Activated CD8-positive, alpha-beta T cell treated with anti-CD3 and anti-CD28 coated beads for 36 hours (primary cell): ENCODE measurements at regions not wholly inside any gene's neighbourhood (a gene's known extent, or its start where the extent isn't known, plus 50 kb on each side); places are given as distances from the start of the nearest gene placed in this dataset.
"Not testable (repeated sequence)": the region's sequence is repeated elsewhere in the genome, so short reads cannot be mapped to it uniquely, and the experiment has no call there.

Experiments used
- ATAC-seq: fragments of 200-7000 bp; cut with Tn5 transposase; one replicate; pipeline ENCODE4 v1.10.0; 2021; ENCODE audit warnings: mild to moderate bottlenecking, moderate library complexity
- CTCF ChIA-PET: fragments of 350-600 bp; sonication (Branson Sonifier 250); formaldehyde crosslinking; loops from one replicate; lab custom pipeline; 2021; ENCODE audit warnings: antibody characterized with exemption; lab: Charles Lee
- POLR2A ChIA-PET: fragments of 350-600 bp; sonication (Branson Sonifier 250); formaldehyde crosslinking; loops from one replicate; lab custom pipeline; 2021; ENCODE audit warnings: antibody characterized with exemption; lab: Charles Lee
- DNase-seq: peaks from one replicate; pipeline ENCODE4 v3.0.0-alpha.2; 2020
- H3K27ac Mint-ChIP-seq: one replicate; pipeline ENCODE4 v1.8.0; 2021; ENCODE audit warnings: mild to moderate bottlenecking, mixed read lengths
- H3K27me3 Mint-ChIP-seq: one replicate; pipeline ENCODE4 v1.8.0; 2021; ENCODE audit warnings: mixed read lengths
- H3K36me3 Mint-ChIP-seq: one replicate; pipeline ENCODE4 v1.8.0; 2021; ENCODE audit warnings: low read depth, mixed read lengths
- H3K4me1 Mint-ChIP-seq: one replicate; pipeline ENCODE4 v1.8.0; 2021; ENCODE audit warnings: low read depth, mixed read lengths
- H3K4me3 Mint-ChIP-seq: one replicate; pipeline ENCODE4 v1.8.0; 2021; ENCODE audit warnings: mild to moderate bottlenecking, moderate library complexity, mixed read lengths
- H3K9me3 Mint-ChIP-seq: one replicate; pipeline ENCODE4 v1.8.0; 2021; ENCODE audit warnings: mixed read lengths
- intact Hi-C: fragments of 100-400 bp; cut with micrococcal nuclease; formaldehyde crosslinking; loops from one replicate; pipeline ENCODE4 v1.10.0; 2022
- TF ChIP-seq, protein P1 (sequence below): fragments of 200-600 bp; IDR thresholded peaks from one replicate; pipeline ENCODE4 v1.8.0; 2022; ENCODE audit warnings: antibody characterized with exemption, mild to moderate bottlenecking

DNA sequence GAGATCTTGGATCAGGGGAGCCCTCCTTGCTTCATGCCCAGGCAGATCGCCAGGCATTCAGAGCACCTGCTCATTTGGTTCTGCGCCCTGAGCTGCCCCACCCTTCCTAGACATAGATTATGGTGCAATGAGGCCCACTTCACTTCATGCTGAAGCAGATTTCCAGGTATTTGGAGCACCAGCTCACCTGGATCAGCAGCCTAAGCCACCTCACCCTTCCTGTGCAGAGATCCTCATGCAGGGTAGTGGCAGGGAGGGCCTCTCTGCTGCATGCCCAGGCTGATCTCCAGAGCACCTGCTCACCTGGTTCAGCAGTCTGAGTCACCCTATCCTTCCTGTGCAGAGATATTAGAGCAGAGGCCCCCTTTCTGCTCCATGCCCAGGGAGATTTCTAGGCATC, 1966.1 kb downstream of the PCDH9 start:
- ChIA-PET CTCF (no interaction called here), POLR2A (no interaction called here)
- H3K4me1 Mint-ChIP-seq: no peaks in the 10 kb centered on the region
- TF ChIP-seq, protein P1, sequence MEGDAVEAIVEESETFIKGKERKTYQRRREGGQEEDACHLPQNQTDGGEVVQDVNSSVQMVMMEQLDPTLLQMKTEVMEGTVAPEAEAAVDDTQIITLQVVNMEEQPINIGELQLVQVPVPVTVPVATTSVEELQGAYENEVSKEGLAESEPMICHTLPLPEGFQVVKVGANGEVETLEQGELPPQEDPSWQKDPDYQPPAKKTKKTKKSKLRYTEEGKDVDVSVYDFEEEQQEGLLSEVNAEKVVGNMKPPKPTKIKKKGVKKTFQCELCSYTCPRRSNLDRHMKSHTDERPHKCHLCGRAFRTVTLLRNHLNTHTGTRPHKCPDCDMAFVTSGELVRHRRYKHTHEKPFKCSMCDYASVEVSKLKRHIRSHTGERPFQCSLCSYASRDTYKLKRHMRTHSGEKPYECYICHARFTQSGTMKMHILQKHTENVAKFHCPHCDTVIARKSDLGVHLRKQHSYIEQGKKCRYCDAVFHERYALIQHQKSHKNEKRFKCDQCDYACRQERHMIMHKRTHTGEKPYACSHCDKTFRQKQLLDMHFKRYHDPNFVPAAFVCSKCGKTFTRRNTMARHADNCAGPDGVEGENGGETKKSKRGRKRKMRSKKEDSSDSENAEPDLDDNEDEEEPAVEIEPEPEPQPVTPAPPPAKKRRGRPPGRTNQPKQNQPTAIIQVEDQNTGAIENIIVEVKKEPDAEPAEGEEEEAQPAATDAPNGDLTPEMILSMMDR: no peak
- H3K4me3 Mint-ChIP-seq: no peak overlapping the region
- no peaks in the 10 kb centered on the region for H3K27me3 Mint-ChIP-seq
- H3K27ac Mint-ChIP-seq: no peak overlapping the region
- no peaks in the 10 kb centered on the region for H3K36me3 Mint-ChIP-seq
- peaks cover 4% of the 10 kb centered on the region for H3K9me3 Mint-ChIP-seq
- intact Hi-C loops: no loop called here
- DNase-seq (no peak), ATAC-seq (no peak)

DNA sequence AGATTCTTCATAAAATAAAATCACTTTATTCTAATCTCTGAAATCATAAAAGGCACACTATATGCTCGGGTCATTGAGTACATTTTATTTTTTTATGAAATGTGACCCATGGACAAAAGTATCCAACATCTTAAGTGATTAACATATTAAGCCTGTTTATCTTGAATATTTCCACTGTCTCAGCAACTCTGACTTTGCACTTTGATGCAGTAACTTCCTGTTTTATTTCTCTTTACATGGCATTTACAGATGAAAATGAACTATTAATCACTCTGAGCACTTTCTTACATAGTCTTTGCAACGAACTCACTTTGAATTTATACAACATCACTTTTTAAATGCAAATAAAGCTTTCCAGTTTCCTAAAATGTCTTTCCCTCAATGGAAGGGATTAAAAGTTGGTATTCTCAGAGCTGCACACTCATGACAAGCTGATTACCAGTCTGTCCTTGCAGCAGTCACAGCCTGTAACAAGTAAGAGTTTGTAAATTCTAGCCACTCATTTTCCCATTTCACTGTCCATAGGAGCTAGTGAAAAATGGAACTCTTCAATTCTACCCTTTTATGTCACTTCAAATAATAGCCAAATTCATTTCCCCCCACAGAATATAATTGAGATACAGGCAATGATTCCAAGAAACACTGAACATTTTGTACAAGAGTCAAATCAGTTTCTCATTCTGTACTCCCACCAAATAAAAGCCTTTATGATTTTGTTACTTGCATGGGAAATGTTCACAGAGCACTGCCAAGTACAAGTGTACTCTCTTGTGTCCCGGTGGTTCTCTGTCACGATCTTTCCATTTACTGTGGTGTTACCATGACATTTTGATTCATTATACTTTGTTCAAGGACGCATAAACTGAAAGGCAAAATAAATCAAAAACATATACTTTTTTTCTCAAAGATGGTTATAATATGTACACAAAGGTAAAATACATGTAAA, 1968.9 kb downstream of the PCDH9 start:
- DNase-seq (no peak), ATAC-seq (no peak)
- Mint-ChIP-seq H3K4me3 (no peak overlapping the region), H3K9me3 (no peaks in the 10 kb centered on the region), H3K36me3 (no peaks in the 10 kb centered on the region), H3K27me3 (no peaks in the 10 kb centered on the region), H3K4me1 (no peaks in the 10 kb centered on the region), H3K27ac (no peak overlapping the region)
- TF ChIP-seq, protein P1: no peak
- POLR2A ChIA-PET: no interaction called here
- intact Hi-C loops: no loop called here
- CTCF ChIA-PET: no interaction called here

DNA sequence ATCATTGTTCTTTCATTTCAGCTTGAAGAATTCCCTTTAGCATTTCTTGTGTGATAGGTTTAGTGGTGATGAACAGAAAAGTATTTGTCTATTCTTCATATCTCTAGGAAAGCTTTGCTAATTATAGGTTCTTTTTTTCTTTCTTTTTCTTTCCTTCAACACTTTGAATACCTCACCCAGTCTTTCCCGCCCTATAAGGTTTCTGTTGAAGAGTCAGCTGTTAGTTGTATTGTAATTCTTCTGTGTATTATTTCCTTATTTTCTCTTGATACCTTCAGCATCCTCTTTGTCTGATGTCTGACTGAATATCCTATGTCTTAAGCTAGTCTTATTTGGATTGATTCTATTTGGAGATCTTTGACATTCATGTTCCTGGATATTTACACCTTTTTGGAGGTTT, 1989.4 kb downstream of the PCDH9 start:
- intact Hi-C loops: no loop called here
- H3K9me3 Mint-ChIP-seq: peaks cover 14% of the 10 kb centered on the region
- DNase-seq (no peak), ATAC-seq (no peak)
- H3K27me3 Mint-ChIP-seq: no peaks in the 10 kb centered on the region
- no peaks in the 10 kb centered on the region for H3K36me3 Mint-ChIP-seq
- no peak overlapping the region for H3K4me3 Mint-ChIP-seq
- ChIA-PET POLR2A (no interaction called here), CTCF (no interaction called here)
- H3K4me1 Mint-ChIP-seq: no peaks in the 10 kb centered on the region
- TF ChIP-seq, protein P1: no peak
- H3K27ac Mint-ChIP-seq: no peak overlapping the region

DNA sequence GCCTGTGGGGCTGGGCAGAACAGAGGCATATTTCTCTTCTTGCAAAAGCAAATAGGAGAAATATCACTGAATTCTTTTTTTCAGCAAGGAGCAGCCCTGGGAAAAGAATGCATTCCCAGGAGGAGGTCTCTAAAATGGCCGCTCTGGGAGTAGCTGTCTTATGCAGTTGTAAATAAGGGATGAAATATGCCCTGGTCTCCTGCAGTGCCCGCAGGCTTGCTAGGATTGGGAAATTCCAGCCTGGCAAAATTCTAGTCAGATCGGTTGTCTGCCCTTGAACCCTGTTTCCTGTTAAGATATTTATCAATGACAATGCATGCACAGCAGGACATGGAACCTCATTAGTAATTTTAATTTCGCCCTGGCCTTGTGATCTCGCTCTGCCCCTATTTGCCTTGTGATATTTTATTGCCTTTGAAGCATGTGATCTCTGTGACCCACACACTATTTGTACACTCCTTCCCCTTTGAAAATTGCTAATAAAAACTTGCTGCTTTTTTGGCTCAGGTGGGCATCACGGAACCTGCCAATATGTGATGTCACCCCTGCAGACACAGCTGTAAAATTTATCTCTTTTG, 1993.2 kb downstream of the PCDH9 start:
- ChIA-PET CTCF (no interaction called here), POLR2A (no interaction called here)
- Mint-ChIP-seq H3K4me3 (no peak overlapping the region), H3K27me3 (no peaks in the 10 kb centered on the region), H3K36me3 (no peaks in the 10 kb centered on the region), H3K4me1 (no peaks in the 10 kb centered on the region), H3K27ac (no peak overlapping the region), H3K9me3 (peaks cover 16% of the 10 kb centered on the region)
- TF ChIP-seq, protein P1: no peak
- ATAC-seq (no peak), DNase-seq (no peak)
- intact Hi-C loops: no loop called here

DNA sequence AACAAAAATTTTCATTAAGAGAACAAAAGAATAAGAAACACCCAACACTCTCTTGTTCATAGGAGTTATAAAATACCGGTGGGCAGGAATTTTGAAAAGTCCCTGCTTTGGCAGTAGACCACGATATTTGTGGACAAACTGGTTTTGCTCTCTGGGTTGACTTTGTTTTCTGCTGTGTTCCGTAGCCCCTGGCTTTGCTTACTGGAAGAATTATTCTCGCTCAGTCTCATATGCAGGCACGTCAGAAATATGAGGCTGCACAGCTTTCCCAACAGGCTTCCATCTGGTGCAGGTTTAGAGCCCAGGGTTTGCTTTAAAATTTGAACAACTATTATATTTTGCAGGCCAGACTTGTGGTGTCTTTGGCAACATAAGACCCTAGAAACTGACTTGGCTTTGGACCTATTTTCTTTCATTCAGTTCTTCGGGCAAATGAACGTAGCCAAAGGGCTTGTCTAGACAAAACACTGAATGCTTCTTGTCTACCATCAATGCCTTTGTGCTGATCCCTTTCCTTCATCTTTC, 2012.6 kb downstream of the PCDH9 start:
- TF ChIP-seq, protein P1: no peak
- ATAC-seq (no peak), DNase-seq (no peak)
- intact Hi-C loops: no loop called here
- Mint-ChIP-seq H3K4me3 (no peak overlapping the region), H3K27ac (no peak overlapping the region), H3K27me3 (no peaks in the 10 kb centered on the region), H3K9me3 (peaks cover 10% of the 10 kb centered on the region), H3K4me1 (no peaks in the 10 kb centered on the region), H3K36me3 (no peaks in the 10 kb centered on the region)
- CTCF ChIA-PET: no interaction called here
- POLR2A ChIA-PET: no interaction called here

DNA sequence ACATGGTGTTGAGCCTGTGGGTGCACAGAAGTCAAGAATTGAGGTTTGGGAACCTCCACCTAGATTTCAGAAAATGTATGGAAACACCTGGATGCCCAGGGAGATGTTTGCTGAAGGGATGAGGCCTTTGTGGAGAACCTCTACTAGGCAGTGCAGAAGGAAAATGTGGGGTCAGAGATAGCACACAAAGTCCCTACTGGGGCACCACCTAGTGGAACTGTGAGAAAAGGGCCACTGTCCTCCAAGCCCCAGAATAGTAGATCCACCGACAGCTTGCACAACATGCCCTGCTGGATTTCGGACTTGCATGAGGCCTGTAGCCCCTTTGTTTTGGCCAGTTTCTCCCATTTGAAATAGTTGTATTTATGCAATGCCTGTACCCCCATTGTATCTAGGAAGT, 2027.3 kb downstream of the PCDH9 start:
- H3K4me1 Mint-ChIP-seq, H3K4me3 Mint-ChIP-seq, CTCF ChIA-PET, H3K36me3 Mint-ChIP-seq, H3K27me3 Mint-ChIP-seq, ATAC-seq, DNase-seq, H3K9me3 Mint-ChIP-seq, intact Hi-C loops, POLR2A ChIA-PET, H3K27ac Mint-ChIP-seq: not testable (repeated sequence)
